Panc1 (cell line): ENCODE measurements at regions not wholly inside any gene's neighbourhood (a gene's known extent, or its start where the extent isn't known, plus 50 kb on each side); places are given as distances from the start of the nearest gene placed in this dataset.

Experiments
- CTCF ChIP-seq: fragments of 450-650 bp; IDR thresholded peaks from 2 replicates; pipeline ENCODE4 v1.5.1; 2017; ENCODE audit warnings: mild to moderate bottlenecking
- POLR2AphosphoS5 ChIP-seq: IDR thresholded peaks from 2 replicates; pipeline ENCODE4 v1.6.1; 2012; ENCODE audit warnings: mild to moderate bottlenecking, low read depth, low read length, moderate library complexity
- TF ChIP-seq, protein P1 (sequence below), 2 experiments: IDR thresholded peaks; 2 replicates each; pipeline ENCODE4 v1.6.1; 2011 to 2012; ENCODE audit warnings: low read depth in 2 of 2, control low read depth in 1 of 2, low read length in 1 of 2, mild to moderate bottlenecking in 1 of 2, moderate library complexity in 1 of 2; ENCODE audit not compliant: insufficient read depth in 1 of 2

GRCh38 chrX:28491322-28491721 is 95.9 kb upstream of the IL1RAPL1 start:
- TF ChIP-seq CTCF (no peak), POLR2AphosphoS5 (no peak)
- TF ChIP-seq, protein P1, sequence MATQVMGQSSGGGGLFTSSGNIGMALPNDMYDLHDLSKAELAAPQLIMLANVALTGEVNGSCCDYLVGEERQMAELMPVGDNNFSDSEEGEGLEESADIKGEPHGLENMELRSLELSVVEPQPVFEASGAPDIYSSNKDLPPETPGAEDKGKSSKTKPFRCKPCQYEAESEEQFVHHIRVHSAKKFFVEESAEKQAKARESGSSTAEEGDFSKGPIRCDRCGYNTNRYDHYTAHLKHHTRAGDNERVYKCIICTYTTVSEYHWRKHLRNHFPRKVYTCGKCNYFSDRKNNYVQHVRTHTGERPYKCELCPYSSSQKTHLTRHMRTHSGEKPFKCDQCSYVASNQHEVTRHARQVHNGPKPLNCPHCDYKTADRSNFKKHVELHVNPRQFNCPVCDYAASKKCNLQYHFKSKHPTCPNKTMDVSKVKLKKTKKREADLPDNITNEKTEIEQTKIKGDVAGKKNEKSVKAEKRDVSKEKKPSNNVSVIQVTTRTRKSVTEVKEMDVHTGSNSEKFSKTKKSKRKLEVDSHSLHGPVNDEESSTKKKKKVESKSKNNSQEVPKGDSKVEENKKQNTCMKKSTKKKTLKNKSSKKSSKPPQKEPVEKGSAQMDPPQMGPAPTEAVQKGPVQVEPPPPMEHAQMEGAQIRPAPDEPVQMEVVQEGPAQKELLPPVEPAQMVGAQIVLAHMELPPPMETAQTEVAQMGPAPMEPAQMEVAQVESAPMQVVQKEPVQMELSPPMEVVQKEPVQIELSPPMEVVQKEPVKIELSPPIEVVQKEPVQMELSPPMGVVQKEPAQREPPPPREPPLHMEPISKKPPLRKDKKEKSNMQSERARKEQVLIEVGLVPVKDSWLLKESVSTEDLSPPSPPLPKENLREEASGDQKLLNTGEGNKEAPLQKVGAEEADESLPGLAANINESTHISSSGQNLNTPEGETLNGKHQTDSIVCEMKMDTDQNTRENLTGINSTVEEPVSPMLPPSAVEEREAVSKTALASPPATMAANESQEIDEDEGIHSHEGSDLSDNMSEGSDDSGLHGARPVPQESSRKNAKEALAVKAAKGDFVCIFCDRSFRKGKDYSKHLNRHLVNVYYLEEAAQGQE (IDR thresholded peaks at IDR 0.05; ENCODE audit: insufficient read depth in 1 of 2, low read depth in 2 of 2, low read length in 1 of 2) = no peak
